Effector memory CD8-positive, alpha-beta T cell (primary cell): ENCODE measurements at regions not wholly inside any gene's neighbourhood (a gene's known extent, or its start where the extent isn't known, plus 50 kb on each side); places are given as distances from the start of the nearest gene placed in this dataset.

Source experiments
- ATAC-seq: fragments of 150-1000 bp; cut with Tn5 transposase; replicated peaks from 2 replicates; pipeline ENCODE4 v1.10.0; 2021; ENCODE audit warnings: mild to moderate bottlenecking, moderate library complexity
- DNase-seq, 3 experiments: peaks; one replicate each; pipeline ENCODE4 v3.0.0; 2021
- H3K27ac Mint-ChIP-seq, 2 donors: one replicate each; pipeline ENCODE4 v1.8.0; 2022; ENCODE audit warnings: mild to moderate bottlenecking in 2 of 2, mixed read lengths in 2 of 2, moderate library complexity in 2 of 2
- H3K27me3 Mint-ChIP-seq, 2 donors: one replicate each; pipeline ENCODE4 v1.8.0; 2022; ENCODE audit warnings: mixed read lengths in 2 of 2
- H3K36me3 Mint-ChIP-seq: one replicate; pipeline ENCODE4 v1.8.0; 2022; ENCODE audit warnings: mild to moderate bottlenecking, moderate library complexity, mixed read lengths; ENCODE audit not compliant: insufficient read depth
- H3K4me1 Mint-ChIP-seq, 2 donors: one replicate each; pipeline ENCODE4 v1.8.0; 2022; ENCODE audit warnings: low read depth in 2 of 2, mixed read lengths in 2 of 2
- H3K4me3 Mint-ChIP-seq, 2 donors: one replicate each; pipeline ENCODE4 v1.8.0; 2022; ENCODE audit warnings: mild to moderate bottlenecking in 2 of 2, mixed read lengths in 2 of 2, moderate library complexity in 2 of 2
- H3K9me3 Mint-ChIP-seq, 2 donors: one replicate each; pipeline ENCODE4 v1.8.0; 2022; ENCODE audit warnings: mixed read lengths in 2 of 2

GRCh38 chr22:27307545-27308247 is 493.9 kb downstream of the MN1 start:
- peaks cover 0 to 5% of the 10 kb centered on the region in 2 donors for H3K9me3 Mint-ChIP-seq
- ATAC-seq (no peak), DNase-seq (no peak)
- no peak overlapping the region for H3K4me3 Mint-ChIP-seq
- no peak overlapping the region for H3K27ac Mint-ChIP-seq
- no peaks in the 10 kb centered on the region for H3K4me1 Mint-ChIP-seq
- H3K27me3 Mint-ChIP-seq: peaks cover 0 to 23% of the 10 kb centered on the region in 2 donors
- no peaks in the 10 kb centered on the region for H3K36me3 Mint-ChIP-seq

DNA sequence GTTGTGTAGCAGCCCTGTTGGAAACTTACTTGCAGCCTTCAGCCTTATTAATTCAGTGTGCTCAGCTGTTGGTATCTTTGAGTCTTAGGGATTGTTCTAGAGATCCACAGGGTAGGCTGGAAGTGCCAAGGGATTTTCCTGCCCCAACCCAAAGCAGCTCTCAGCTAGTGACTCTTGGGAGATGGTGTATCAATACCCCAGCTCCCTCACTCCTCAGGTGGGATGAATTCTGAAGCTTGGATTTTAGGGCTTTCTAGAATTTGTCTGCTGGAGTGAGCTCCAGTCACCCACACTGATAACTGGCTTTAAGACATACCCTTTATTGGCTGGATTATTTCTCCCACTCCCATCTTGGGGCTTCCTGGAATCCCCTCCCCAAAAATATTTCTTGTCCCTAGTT is 493.0 kb downstream of the MN1 start:
- Mint-ChIP-seq H3K27me3 (peaks cover 0 to 23% of the 10 kb centered on the region in 2 donors), H3K36me3 (no peaks in the 10 kb centered on the region), H3K4me1 (no peaks in the 10 kb centered on the region), H3K9me3 (peaks cover 0 to 5% of the 10 kb centered on the region in 2 donors), H3K27ac (no peak overlapping the region), H3K4me3 (no peak overlapping the region)
- DNase-seq (no peak), ATAC-seq (no peak)

- Mint-ChIP-seq H3K36me3 (no peaks in the 10 kb centered on the region), H3K9me3 (peaks cover 0 to 5% of the 10 kb centered on the region in 2 donors), H3K4me1 (no peaks in the 10 kb centered on the region), H3K27me3 (peaks cover 3 to 21% of the 10 kb centered on the region in 2 donors), H3K4me3 (no peak overlapping the region), H3K27ac (no peak overlapping the region)
- ATAC-seq (no peak), DNase-seq (no peak)
These were observed 491.9 kb downstream of the MN1 start for GRCh38 chr22:27309697-27310096.

DNA sequence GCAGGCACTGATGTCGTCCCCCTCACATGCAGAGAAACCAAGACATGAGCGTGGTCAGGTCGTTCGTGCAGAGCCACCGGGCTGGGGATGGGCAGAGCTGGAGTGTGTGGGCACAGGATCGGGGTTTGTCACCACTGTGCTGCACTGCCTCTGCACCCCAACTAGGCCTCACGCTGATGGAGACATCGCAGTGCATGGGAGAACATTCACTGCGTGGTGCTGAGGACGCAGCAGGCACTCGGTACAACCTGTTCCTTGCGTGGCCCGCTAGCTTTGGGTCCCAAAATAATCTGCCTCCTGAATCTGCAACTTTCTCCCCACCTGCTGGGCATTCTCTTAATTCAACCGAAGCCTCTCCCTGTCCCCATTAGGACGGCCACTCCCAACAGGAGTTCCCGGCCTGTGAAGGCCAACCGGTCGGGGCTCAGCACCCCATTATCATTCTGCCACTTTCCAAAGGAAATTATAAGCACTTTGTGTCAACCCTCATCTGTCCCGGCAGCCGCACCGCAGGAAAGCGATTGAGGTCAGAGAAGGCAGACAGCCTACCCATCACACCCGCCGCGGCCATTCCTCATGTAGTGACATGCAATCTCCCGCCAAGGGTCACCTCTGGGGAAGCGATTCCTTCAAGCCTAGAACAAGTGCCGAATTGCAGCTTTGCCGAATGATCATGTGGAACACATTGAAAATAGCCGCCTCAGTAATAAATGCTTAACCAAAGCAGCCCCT is 490.4 kb downstream of the MN1 start:
- no peak for ATAC-seq
- Mint-ChIP-seq H3K9me3 (peaks cover 0 to 5% of the 10 kb centered on the region in 2 donors), H3K4me3 (no peak overlapping the region), H3K4me1 (no peaks in the 10 kb centered on the region), H3K27ac (no peak overlapping the region), H3K36me3 (no peaks in the 10 kb centered on the region), H3K27me3 (peaks cover 14 to 29% of the 10 kb centered on the region in 2 donors)
- no peak for DNase-seq

GRCh38 chr22:27311698-27312550 is 489.6 kb downstream of the MN1 start:
- DNase-seq (no peak), ATAC-seq (no peak)
- Mint-ChIP-seq H3K9me3 (peaks cover 0 to 5% of the 10 kb centered on the region in 2 donors), H3K4me1 (no peaks in the 10 kb centered on the region), H3K4me3 (no peak overlapping the region), H3K27ac (no peak overlapping the region), H3K27me3 (peaks cover 22 to 37% of the 10 kb centered on the region in 2 donors), H3K36me3 (no peaks in the 10 kb centered on the region)

DNA sequence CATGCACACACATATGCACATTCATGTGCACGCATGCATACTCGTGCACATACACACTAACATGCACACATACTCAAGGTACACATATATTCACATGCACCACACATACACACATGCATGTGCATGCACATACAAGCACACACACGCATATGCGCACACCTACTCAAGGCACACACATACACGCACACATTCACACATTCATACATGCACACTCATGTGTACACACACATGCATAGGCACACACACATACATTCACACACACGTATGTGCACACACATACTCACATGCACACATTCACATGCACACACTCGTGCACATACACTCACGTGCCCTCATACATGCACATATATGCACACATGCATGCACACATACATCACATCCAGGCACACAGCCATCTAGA is 489.0 kb downstream of the MN1 start:
- no peak for ATAC-seq
- DNase-seq: no peak
- H3K27ac Mint-ChIP-seq: no peak overlapping the region
- H3K4me3 Mint-ChIP-seq: no peak overlapping the region
- no peaks in the 10 kb centered on the region for H3K4me1 Mint-ChIP-seq
- H3K36me3 Mint-ChIP-seq: no peaks in the 10 kb centered on the region
- H3K9me3 Mint-ChIP-seq: peaks cover 0 to 5% of the 10 kb centered on the region in 2 donors
- H3K27me3 Mint-ChIP-seq: peaks cover 26 to 40% of the 10 kb centered on the region in 2 donors

- H3K9me3 Mint-ChIP-seq: peaks cover 0 to 5% of the 10 kb centered on the region in 2 donors
- H3K36me3 Mint-ChIP-seq: no peaks in the 10 kb centered on the region
- no peak overlapping the region for H3K27ac Mint-ChIP-seq
- peaks cover 33 to 39% of the 10 kb centered on the region in 2 donors for H3K27me3 Mint-ChIP-seq
- H3K4me1 Mint-ChIP-seq: no peaks in the 10 kb centered on the region
- no peak for ATAC-seq
- no peak for DNase-seq
- no peak overlapping the region for H3K4me3 Mint-ChIP-seq
These were observed 488.3 kb downstream of the MN1 start for GRCh38 chr22:27312966-27313855.

DNA sequence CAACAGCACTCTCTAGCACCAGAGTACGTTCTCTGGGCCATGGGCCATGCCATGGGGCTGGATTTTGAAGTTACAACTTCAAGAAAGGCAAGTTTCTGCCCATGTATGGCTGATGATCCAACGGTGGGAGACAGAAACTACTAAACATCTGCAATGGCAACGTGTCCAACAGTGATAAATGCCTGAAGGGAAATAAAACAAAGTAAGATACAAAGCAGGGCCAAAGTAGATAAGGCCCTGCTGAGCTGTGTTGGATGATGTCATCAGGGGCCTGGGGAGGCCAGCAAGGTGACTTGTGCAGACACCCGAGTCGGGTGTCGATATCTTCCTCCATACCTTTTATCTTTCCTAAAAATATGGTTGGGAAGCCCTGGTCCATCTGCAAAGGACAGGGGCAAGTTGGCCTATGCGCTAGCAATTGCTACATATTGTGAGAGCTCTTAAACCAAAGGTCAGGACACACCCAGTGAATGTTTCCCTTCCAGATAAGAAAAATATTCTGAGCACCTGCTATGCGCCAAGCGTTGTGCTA is 487.2 kb downstream of the MN1 start:
- H3K27me3 Mint-ChIP-seq: peaks cover 29 to 33% of the 10 kb centered on the region in 2 donors
- no peak for ATAC-seq
- no peaks in the 10 kb centered on the region for H3K9me3 Mint-ChIP-seq
- no peak overlapping the region for H3K27ac Mint-ChIP-seq
- no peaks in the 10 kb centered on the region for H3K4me1 Mint-ChIP-seq
- no peak for DNase-seq
- no peaks in the 10 kb centered on the region for H3K36me3 Mint-ChIP-seq
- no peak overlapping the region for H3K4me3 Mint-ChIP-seq

DNA sequence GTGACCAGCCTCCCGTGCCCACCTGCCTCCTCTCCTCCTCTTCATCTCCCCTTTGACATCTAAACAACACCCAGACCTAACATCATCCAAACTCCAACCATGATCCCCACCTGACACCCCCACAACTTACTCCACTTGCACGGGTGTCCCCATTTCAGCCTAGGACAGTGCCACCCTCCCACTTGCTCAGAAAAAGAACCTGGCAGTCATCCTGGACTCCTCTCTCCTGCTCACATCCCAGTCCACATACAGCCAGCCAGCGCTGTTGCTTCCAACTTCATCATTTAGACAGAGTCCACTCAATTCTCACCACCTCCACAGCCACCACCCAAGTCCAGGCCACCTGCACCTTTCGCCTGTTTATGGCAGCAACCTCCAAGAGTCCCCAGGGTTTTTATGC is 485.7 kb downstream of the MN1 start:
- DNase-seq: no peak
- H3K36me3 Mint-ChIP-seq: no peaks in the 10 kb centered on the region
- peaks cover 37 to 44% of the 10 kb centered on the region in 2 donors for H3K27me3 Mint-ChIP-seq
- no peaks in the 10 kb centered on the region for H3K4me1 Mint-ChIP-seq
- H3K9me3 Mint-ChIP-seq: peaks cover 0 to 6% of the 10 kb centered on the region in 2 donors
- no peak for ATAC-seq
- no peak overlapping the region for H3K27ac Mint-ChIP-seq
- H3K4me3 Mint-ChIP-seq: no peak overlapping the region

DNA sequence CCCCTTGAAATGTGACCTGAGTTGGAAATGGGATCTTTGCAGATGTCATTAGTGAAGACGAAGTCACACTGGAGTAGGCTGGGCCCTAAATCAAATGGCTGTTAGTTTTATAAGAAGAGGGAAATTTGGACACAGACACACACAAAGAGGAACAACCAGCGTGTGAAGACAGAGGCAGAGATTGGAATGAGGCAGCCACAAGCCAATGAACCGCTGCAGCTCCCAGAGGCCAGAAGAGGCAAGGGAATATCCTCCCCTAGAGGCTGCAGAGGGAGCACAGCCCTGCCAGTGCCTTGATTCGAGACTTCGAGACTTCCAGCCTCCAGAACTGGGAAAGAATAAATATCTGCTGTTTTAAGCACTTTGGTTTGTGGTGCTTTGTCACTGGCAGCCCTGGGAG is 484.5 kb downstream of the MN1 start:
- Mint-ChIP-seq H3K27me3 (peaks cover 46 to 48% of the 10 kb centered on the region in 2 donors), H3K27ac (no peak overlapping the region), H3K4me3 (no peak overlapping the region), H3K9me3 (peaks cover 1 to 9% of the 10 kb centered on the region in 2 donors), H3K36me3 (no peaks in the 10 kb centered on the region), H3K4me1 (no peaks in the 10 kb centered on the region)
- ATAC-seq (no peak), DNase-seq (no peak)

GRCh38 chr22:27317971-27318428 is 483.6 kb downstream of the MN1 start:
- peaks cover 55% of the 10 kb centered on the region in 2 donors for H3K27me3 Mint-ChIP-seq
- ATAC-seq: no peak
- H3K27ac Mint-ChIP-seq: no peak overlapping the region
- no peaks in the 10 kb centered on the region for H3K36me3 Mint-ChIP-seq
- DNase-seq: no peak
- peaks cover 3 to 14% of the 10 kb centered on the region in 2 donors for H3K9me3 Mint-ChIP-seq
- H3K4me1 Mint-ChIP-seq: no peaks in the 10 kb centered on the region
- H3K4me3 Mint-ChIP-seq: no peak overlapping the region

- Mint-ChIP-seq H3K4me3 (no peak overlapping the region), H3K9me3 (peaks cover 3 to 14% of the 10 kb centered on the region in 2 donors), H3K4me1 (no peaks in the 10 kb centered on the region), H3K27me3 (peaks cover 55 to 57% of the 10 kb centered on the region in 2 donors), H3K36me3 (no peaks in the 10 kb centered on the region), H3K27ac (no peak overlapping the region)
- no peak for DNase-seq
- ATAC-seq: no peak
These were observed 483.0 kb downstream of the MN1 start for GRCh38 chr22:27318516-27318915.
